OCI-LY7 (cell line): ENCODE measurements at regions not wholly inside any gene's neighbourhood (a gene's known extent, or its start where the extent isn't known, plus 50 kb on each side); places are given as distances from the start of the nearest gene placed in this dataset.
A peak's percentile ranks its signal among the peaks of the same experiment; 100 is the strongest.

ENCODE experiments used
- BruUV-seq: library from RNA; stranded (reverse); fragments of 400-500 nt; replicated peaks from 2 replicates; lab custom pipeline; 2021; lab: Mats Ljungman, UMichigan
- CTCF ChIA-PET: fragments of 300-600 bp; sonication (Branson Sonifier 250); formaldehyde crosslinking; loops from one replicate; lab custom pipeline; 2022; ENCODE audit warnings: antibody characterized with exemption; ENCODE audit not compliant: unreplicated experiment; lab: Charles Lee
- POLR2A ChIA-PET: fragments of 300-600 bp; sonication (Branson Sonifier 250); formaldehyde crosslinking; loops from one replicate; lab custom pipeline; 2022; ENCODE audit warnings: antibody characterized with exemption; lab: Charles Lee
- DNase-seq: peaks from one replicate; pipeline ENCODE4 v3.0.0-alpha.2; 2015; ENCODE audit warnings: low spot score
- H2AFZ ChIP-seq: fragments of 200-600 bp; sonication (generic), shearing (Covaris generic); 2 replicates; pipeline ENCODE4 v1.6.1; 2014; ENCODE audit warnings: mild to moderate bottlenecking, antibody characterized with exemption, low read length, moderate library complexity
- H3K27ac ChIP-seq: fragments of 200-600 bp; sonication (generic); 2 replicates; pipeline ENCODE4 v1.5.1; 2014; ENCODE audit warnings: mixed run types, low read depth, mild to moderate bottlenecking, moderate library complexity, low read length, inconsistent platforms; ENCODE audit not compliant: poor library complexity, severe bottlenecking
- H3K36me3 ChIP-seq: fragments of 200-600 bp; sonication (generic); 2 replicates; pipeline ENCODE4 v1.6.1; 2014; ENCODE audit warnings: mild to moderate bottlenecking, antibody characterized with exemption, low read length, moderate library complexity, mixed read lengths; ENCODE audit not compliant: insufficient read depth
- H3K4me1 ChIP-seq: fragments of 200-600 bp; sonication (generic); 2 replicates; pipeline ENCODE4 v1.5.1; 2014; ENCODE audit warnings: mild to moderate bottlenecking, low read length; ENCODE audit not compliant: insufficient read depth, poor library complexity, severe bottlenecking
- H3K4me2 ChIP-seq: fragments of 200-600 bp; sonication (generic); 2 replicates; pipeline ENCODE4 v1.6.1; 2014; ENCODE audit warnings: mild to moderate bottlenecking, low read length
- H3K4me3 ChIP-seq: fragments of 200-600 bp; sonication (generic); 2 replicates; pipeline ENCODE4 v1.5.1; 2014; ENCODE audit warnings: mild to moderate bottlenecking, low read depth, low read length; ENCODE audit not compliant: poor library complexity, severe bottlenecking
- H3K79me2 ChIP-seq: fragments of 200-600 bp; sonication (generic); 2 replicates; pipeline ENCODE4 v1.6.1; 2016; ENCODE audit warnings: low read depth, mild to moderate bottlenecking, low read length, moderate library complexity, mixed read lengths; ENCODE audit not compliant: insufficient read depth
- H3K9me2 ChIP-seq: fragments of 200-600 bp; sonication (generic); 2 replicates; pipeline ENCODE4 v1.6.1; 2016; ENCODE audit warnings: mild to moderate bottlenecking, low read length, mixed read lengths; ENCODE audit not compliant: insufficient read depth
- H3K9me3 ChIP-seq: fragments of 200-600 bp; sonication (generic); 2 replicates; pipeline ENCODE4 v1.6.1; 2014; ENCODE audit warnings: mild to moderate bottlenecking, mixed run types, low read length, mixed read lengths
- H4K20me1 ChIP-seq: fragments of 200-600 bp; sonication (generic); 2 replicates; pipeline ENCODE4 v1.6.1; 2014; ENCODE audit warnings: mild to moderate bottlenecking, antibody characterized with exemption, low read length, moderate library complexity, mixed read lengths; ENCODE audit not compliant: insufficient read depth
- CTCF ChIP-seq: fragments of 200-600 bp; sonication (generic); conservative IDR thresholded peaks from 2 replicates; pipeline ENCODE4 v1.5.1; 2014; ENCODE audit warnings: mild to moderate bottlenecking, antibody characterized with exemption, low read length, moderate library complexity, mixed read lengths
- EZH2phosphoT487 ChIP-seq: fragments of 200-600 bp; sonication (generic); IDR thresholded peaks from 2 replicates; pipeline ENCODE4 v1.6.1; 2018; ENCODE audit warnings: low read depth, borderline replicate concordance, mild to moderate bottlenecking, mixed run types, antibody characterized with exemption, low read length, moderate library complexity, mixed read lengths
- intact Hi-C: fragments of 100-400 bp; cut with micrococcal nuclease; formaldehyde crosslinking; loops from one replicate; pipeline ENCODE4 v1.10.0; 2022; ENCODE audit not compliant: unreplicated experiment

- Histone ChIP-seq H3K36me3 (no peaks in the 10 kb centered on the region), H3K4me3 (peak overlapping the region; percentile 23), H3K4me2 (peak overlapping the region; percentile 50), H3K9me2 (no peaks in the 10 kb centered on the region), H3K79me2 (no peaks in the 10 kb centered on the region), H3K9me3 (no peaks in the 10 kb centered on the region), H3K4me1 (peaks cover 34% of the 10 kb centered on the region), H3K27ac (peak overlapping the region; percentile 42), H4K20me1 (no peaks in the 10 kb centered on the region), H2AFZ (peak overlapping the region; percentile 32; the same call in 1 of the 2 replicates)
- no TSS peak for BruUV-seq
- DNase-seq: peak; percentile 90
- POLR2A ChIA-PET: interaction anchor here (0.9 to 2.0 kb wide), 2 partner anchors 17 to 72 kb away, joined by 3 to 7 read pairs; no protein-coding TSS in a partner anchor
- CTCF ChIA-PET: no interaction called here
- intact Hi-C loops: loop anchor here (1.0 to 10.0 kb wide), 6 partner anchors 73 to 1328 kb away; partner anchors contain the start of genes CENPL and DARS2
- TF ChIP-seq EZH2phosphoT487 (no peak), CTCF (no peak)
Measured at GRCh38 chr1:172746091-172746949, 87.4 kb downstream of the FASLG start.

- ChIA-PET POLR2A (interaction anchor here (0.6 to 2.0 kb wide), 3 partner anchors 71 to 271 kb away, joined by 3 to 7 read pairs (median 3); no protein-coding TSS in a partner anchor), CTCF (no interaction called here)
- no peaks in the 10 kb centered on the region for H3K79me2 ChIP-seq
- H3K4me3 ChIP-seq: no peak overlapping the region
- no peaks in the 10 kb centered on the region for H3K36me3 ChIP-seq
- no TSS peak for BruUV-seq
- no peaks in the 10 kb centered on the region for H4K20me1 ChIP-seq
- no peak for DNase-seq
- H3K4me1 ChIP-seq: peaks cover 28% of the 10 kb centered on the region
- H3K4me2 ChIP-seq: no peak overlapping the region
- no peaks in the 10 kb centered on the region for H3K9me2 ChIP-seq
- H3K27ac ChIP-seq: no peak overlapping the region
- intact Hi-C loops: loop anchor here (10.0 kb wide), 4 partner anchors 367 to 1327 kb away; partner anchors contain the start of genes CENPL and DARS2
- H3K9me3 ChIP-seq: no peaks in the 10 kb centered on the region
- no peak for TF ChIP-seq CTCF
- no peak for TF ChIP-seq EZH2phosphoT487
- H2AFZ ChIP-seq: no peak overlapping the region
Measured at GRCh38 chr1:172748201-172748600, 89.3 kb downstream of the FASLG start.

GRCh38 chr1:172751683-172752082, 92.8 kb downstream of the FASLG start:
- Histone ChIP-seq H3K4me2 (no peak overlapping the region), H3K4me1 (peaks cover 18% of the 10 kb centered on the region), H3K4me3 (no peak overlapping the region), H3K79me2 (no peaks in the 10 kb centered on the region), H3K27ac (no peak overlapping the region), H4K20me1 (no peaks in the 10 kb centered on the region), H3K36me3 (no peaks in the 10 kb centered on the region), H3K9me2 (no peaks in the 10 kb centered on the region), H3K9me3 (no peaks in the 10 kb centered on the region), H2AFZ (no peak overlapping the region)
- intact Hi-C loops: no loop called here
- TF ChIP-seq EZH2phosphoT487 (no peak), CTCF (no peak)
- no TSS peak for BruUV-seq
- no peak for DNase-seq
- CTCF ChIA-PET: no interaction called here
- POLR2A ChIA-PET: no interaction called here
